T follicular helper cell (primary cell): ENCODE measurements at regions not wholly inside any gene's neighbourhood (a gene's known extent, or its start where the extent isn't known, plus 50 kb on each side); places are given as distances from the start of the nearest gene placed in this dataset.
A peak's percentile ranks its signal among the peaks of the same experiment; 100 is the strongest.
"Not testable (repeated sequence)": the region's sequence is repeated elsewhere in the genome, so short reads cannot be mapped to it uniquely, and the experiment has no call there.

Source experiments
- DNase-seq: peaks from one replicate; pipeline ENCODE4 v3.0.0-alpha.2; 2020; ENCODE audit warnings: low read depth

- DNase-seq = not testable (repeated sequence)
These were observed 60.5 kb downstream of the GOLGA6L22 start for GRCh38 chr15:22519213-22519612.

- DNase-seq = not testable (repeated sequence)
These were observed 67.8 kb downstream of the GOLGA6L22 start for GRCh38 chr15:22526537-22526936.

GRCh38 chr15:22527016-22527415 is 68.3 kb downstream of the GOLGA6L22 start:
- DNase-seq = not testable (repeated sequence)

- DNase-seq = not testable (repeated sequence)
These were observed 70.5 kb downstream of the GOLGA6L22 start for GRCh38 chr15:22529200-22529599.

GRCh38 chr15:22559701-22560100 is 101.0 kb downstream of the GOLGA6L22 start:
- not testable (repeated sequence) for DNase-seq

GRCh38 chr15:22561716-22562115 is 103.0 kb downstream of the GOLGA6L22 start:
- not testable (repeated sequence) for DNase-seq

GRCh38 chr15:22566510-22566909 is 107.8 kb downstream of the GOLGA6L22 start:
- DNase-seq = not testable (repeated sequence)

GRCh38 chr15:22569486-22569885 is 110.8 kb downstream of the GOLGA6L22 start:
- not testable (repeated sequence) for DNase-seq

GRCh38 chr15:22572152-22572735 is 113.5 kb downstream of the GOLGA6L22 start:
- not testable (repeated sequence) for DNase-seq

GRCh38 chr15:22572792-22573191 is 114.1 kb downstream of the GOLGA6L22 start:
- not testable (repeated sequence) for DNase-seq

GRCh38 chr15:22577828-22578227 is 119.1 kb downstream of the GOLGA6L22 start:
- not testable (repeated sequence) for DNase-seq

GRCh38 chr15:22579213-22579612 is 120.5 kb downstream of the GOLGA6L22 start:
- not testable (repeated sequence) for DNase-seq

- not testable (repeated sequence) for DNase-seq
These were observed 128.7 kb downstream of the GOLGA6L22 start for GRCh38 chr15:22587391-22587790.

- not testable (repeated sequence) for DNase-seq
These were observed 139.8 kb downstream of the GOLGA6L22 start for GRCh38 chr15:22598552-22598951.

GRCh38 chr15:22599526-22600320 is 141.0 kb downstream of the GOLGA6L22 start:
- not testable (repeated sequence) for DNase-seq

- not testable (repeated sequence) for DNase-seq
These were observed 158.3 kb downstream of the GOLGA6L22 start for GRCh38 chr15:22616976-22617375.

- not testable (repeated sequence) for DNase-seq
These were observed 154.7 kb upstream of the NIPA1 start for GRCh38 chr15:22631789-22632188.

GRCh38 chr15:22639983-22640382 is 146.5 kb upstream of the NIPA1 start:
- not testable (repeated sequence) for DNase-seq

GRCh38 chr15:22649458-22649857 is 137.0 kb upstream of the NIPA1 start:
- DNase-seq = not testable (repeated sequence)

- DNase-seq = not testable (repeated sequence)
These were observed 135.3 kb upstream of the NIPA1 start for GRCh38 chr15:22651179-22651578.

- peak; percentile 12 for DNase-seq
These were observed 122.0 kb upstream of the NIPA1 start for GRCh38 chr15:22664294-22665058.

GRCh38 chr15:22665059-22665702 is 121.3 kb upstream of the NIPA1 start:
- not testable (repeated sequence) for DNase-seq
